Spleen (tissue), 7 donors: ENCODE measurements at regions not wholly inside any gene's neighbourhood (a gene's known extent, or its start where the extent isn't known, plus 50 kb on each side); places are given as distances from the start of the nearest gene placed in this dataset.

Source experiments
- CTCF ChIP-seq, 11 experiments: fragments of 200-600 bp in 7 of 11; fragments of 450-650 bp in 4 of 11; sonication (generic) in 4 of 11; IDR thresholded peaks in 8 of 11; conservative IDR thresholded peaks in 3 of 11; 1 replicate in 7 of 11; 2 replicates in 4 of 11; pipeline versions ENCODE4 v1.4.0 to v1.8.0; 2016 to 2021; ENCODE audit warnings: antibody characterized with exemption in 11 of 11, inconsistent platforms in 4 of 11, mild to moderate bottlenecking in 1 of 11
- POLR2A ChIP-seq, 3 donors: fragments of 450-650 bp; IDR thresholded peaks; one replicate each; pipeline ENCODE4 v1.5.1; 2017; ENCODE audit warnings: antibody characterized with exemption in 3 of 3, mild to moderate bottlenecking in 1 of 3
- POLR2AphosphoS5 ChIP-seq, 3 donors: sonication (generic); formaldehyde crosslinking; IDR thresholded peaks; one replicate each; pipeline ENCODE4 v1.5.1; 2017; ENCODE audit warnings: antibody characterized with exemption in 3 of 3
- donor health status: DM: no; HTN: no; CAD: no; lungs with moderate emphysema.
- donor health status: DM: no; HTN: no; CAD: no.
- donor health status: DM: no; HTN: no; CAD: no.

- TF ChIP-seq POLR2A (IDR thresholded peaks at IDR 0.05) (no peak), CTCF (IDR thresholded peaks at IDR 0.05 in 8 of 11, conservative IDR thresholded peaks at IDR 0.05 in 3 of 11) (no peak), POLR2AphosphoS5 (IDR thresholded peaks at IDR 0.05) (no peak)
Measured at GRCh38 chr9:115972362-115972761, 181.2 kb upstream of the PAPPA start.
